ENCODE measurements at regions not wholly inside any gene's neighbourhood (a gene's known extent, or its start where the extent isn't known, plus 50 kb on each side); places are given as distances from the start of the nearest gene placed in this dataset.

DNA sequence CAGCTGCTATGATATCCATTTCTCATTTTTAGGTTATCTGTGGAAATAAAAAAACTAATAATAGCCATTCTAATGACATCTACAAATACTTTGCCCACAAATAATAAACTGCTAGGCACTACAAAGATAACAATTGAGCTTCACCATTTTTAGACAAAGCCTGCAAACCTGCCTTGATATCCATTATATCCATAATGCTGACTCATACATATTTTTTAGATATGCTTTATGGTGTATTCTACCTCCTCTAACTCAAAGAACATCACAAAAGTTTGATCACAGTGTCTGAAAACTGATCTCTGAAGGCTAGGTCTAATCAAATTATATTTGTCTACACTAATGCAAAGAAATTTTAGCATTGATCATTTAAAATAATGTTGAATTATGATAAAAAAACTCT lies 138.4 kb downstream of the HNMT start:
- TF ChIP-seq, protein P1, sequence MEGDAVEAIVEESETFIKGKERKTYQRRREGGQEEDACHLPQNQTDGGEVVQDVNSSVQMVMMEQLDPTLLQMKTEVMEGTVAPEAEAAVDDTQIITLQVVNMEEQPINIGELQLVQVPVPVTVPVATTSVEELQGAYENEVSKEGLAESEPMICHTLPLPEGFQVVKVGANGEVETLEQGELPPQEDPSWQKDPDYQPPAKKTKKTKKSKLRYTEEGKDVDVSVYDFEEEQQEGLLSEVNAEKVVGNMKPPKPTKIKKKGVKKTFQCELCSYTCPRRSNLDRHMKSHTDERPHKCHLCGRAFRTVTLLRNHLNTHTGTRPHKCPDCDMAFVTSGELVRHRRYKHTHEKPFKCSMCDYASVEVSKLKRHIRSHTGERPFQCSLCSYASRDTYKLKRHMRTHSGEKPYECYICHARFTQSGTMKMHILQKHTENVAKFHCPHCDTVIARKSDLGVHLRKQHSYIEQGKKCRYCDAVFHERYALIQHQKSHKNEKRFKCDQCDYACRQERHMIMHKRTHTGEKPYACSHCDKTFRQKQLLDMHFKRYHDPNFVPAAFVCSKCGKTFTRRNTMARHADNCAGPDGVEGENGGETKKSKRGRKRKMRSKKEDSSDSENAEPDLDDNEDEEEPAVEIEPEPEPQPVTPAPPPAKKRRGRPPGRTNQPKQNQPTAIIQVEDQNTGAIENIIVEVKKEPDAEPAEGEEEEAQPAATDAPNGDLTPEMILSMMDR (IDR thresholded peaks at IDR 0.05), result no peak
- TF ChIP-seq POLR2A (IDR thresholded peaks at IDR 0.05; ENCODE audit: low read depth), result no peak

Data from esophagus muscularis mucosa (tissue), 3 donors.